ENCODE measurements at regions not wholly inside any gene's neighbourhood (a gene's known extent, or its start where the extent isn't known, plus 50 kb on each side); places are given as distances from the start of the nearest gene placed in this dataset.

- ChIA-PET CTCF (no interaction called here), POLR2A (no interaction called here)
- Histone ChIP-seq H3K4me1 (ENCODE audit: control insufficient read depth, insufficient read depth, low read length) (no peaks in the 10 kb centered on the region), H3K4me3 (ENCODE audit: low read depth, low read length) (no peak overlapping the region), H3K27ac (ENCODE audit: extremely low read depth, low read depth, low read length) (no peak overlapping the region), H3K9me3 (ENCODE audit: control insufficient read depth, insufficient read depth, low read depth, low read length) (no peaks in the 10 kb centered on the region), H3K36me3 (ENCODE audit: control insufficient read depth in 2 of 2, insufficient read depth in 1 of 2, low read length in 2 of 2) (no peaks in the 10 kb centered on the region)
- TF ChIP-seq ZBTB48 (tag by site-specific recombination; IDR thresholded peaks at IDR 0.05) (no peak), ZNF146 (tag by site-specific recombination; IDR thresholded peaks at IDR 0.05) (no peak), ZNF292 (tag by site-specific recombination; IDR thresholded peaks at IDR 0.05; ENCODE audit: borderline replicate concordance, low read depth) (no peak), KLF7 (tag by site-specific recombination; IDR thresholded peaks at IDR 0.05; ENCODE audit: borderline replicate concordance) (no peak)
Measured at GRCh38 chr5:5704352-5704751, 281.9 kb downstream of the ICE1 start.

- POLR2A ChIA-PET: no interaction called here
- Histone ChIP-seq H3K4me3 (ENCODE audit: low read depth, low read length) (no peak overlapping the region), H3K27ac (ENCODE audit: extremely low read depth, low read depth, low read length) (no peak overlapping the region), H3K36me3 (ENCODE audit: control insufficient read depth in 2 of 2, insufficient read depth in 1 of 2, low read length in 2 of 2) (no peaks in the 10 kb centered on the region), H3K9me3 (ENCODE audit: control insufficient read depth, insufficient read depth, low read depth, low read length) (no peaks in the 10 kb centered on the region), H3K4me1 (ENCODE audit: control insufficient read depth, insufficient read depth, low read length) (no peaks in the 10 kb centered on the region)
- TF ChIP-seq ZNF416 (tag by site-specific recombination; IDR thresholded peaks at IDR 0.05) (no peak), ZNF394 (tag by site-specific recombination; IDR thresholded peaks at IDR 0.05; ENCODE audit: borderline replicate concordance) (no peak), ZNF843 (tag by site-specific recombination; IDR thresholded peaks at IDR 0.05) (no peak), WT1 (tag by site-specific recombination; IDR thresholded peaks at IDR 0.05) (no peak), GFI1B (tag by site-specific recombination; IDR thresholded peaks at IDR 0.05) (no peak), ZNF555 (tag by site-specific recombination; conservative IDR thresholded peaks at IDR 0.05) (no peak), FEZF1 (tag by site-specific recombination; IDR thresholded peaks at IDR 0.05) (no peak), ZNF571 (tag by site-specific recombination; IDR thresholded peaks at IDR 0.05) (no peak)
- CTCF ChIA-PET: no interaction called here
Measured at GRCh38 chr5:5702934-5703333, 280.5 kb downstream of the ICE1 start.

- H3K9me3 ChIP-seq (ENCODE audit: control insufficient read depth, insufficient read depth, low read depth, low read length): no peaks in the 10 kb centered on the region
- no peak for TF ChIP-seq REST (tag by site-specific recombination; IDR thresholded peaks at IDR 0.05)
- no peak for TF ChIP-seq ZBTB7A (tag by site-specific recombination; IDR thresholded peaks at IDR 0.05; ENCODE audit: low read depth)
- TF ChIP-seq ZBTB11 (tag by site-specific recombination; conservative IDR thresholded peaks at IDR 0.05; ENCODE audit: low read depth): no peak
- no peak for TF ChIP-seq ZNF398 (tag by site-specific recombination; IDR thresholded peaks at IDR 0.05)
- no peak for TF ChIP-seq RBAK (tag by site-specific recombination; IDR thresholded peaks at IDR 0.05)
- no peak for TF ChIP-seq ZNF211 (tag by site-specific recombination; IDR thresholded peaks at IDR 0.05; ENCODE audit: low read depth)
- no peak for TF ChIP-seq SETDB1 (IDR thresholded peaks at IDR 0.05; ENCODE audit: insufficient read length, low read length)
- TF ChIP-seq ZNF266 (tag by site-specific recombination; IDR thresholded peaks at IDR 0.05; ENCODE audit: low read depth): no peak
- H3K36me3 ChIP-seq (ENCODE audit: control insufficient read depth in 2 of 2, insufficient read depth in 1 of 2, low read length in 2 of 2): no peaks in the 10 kb centered on the region
- no peaks in the 10 kb centered on the region for H3K4me1 ChIP-seq (ENCODE audit: control insufficient read depth, insufficient read depth, low read length)
- POLR2A ChIA-PET: no interaction called here
- no peak overlapping the region for H3K27ac ChIP-seq (ENCODE audit: extremely low read depth, low read depth, low read length)
- CTCF ChIA-PET: no interaction called here
- no peak overlapping the region for H3K4me3 ChIP-seq (ENCODE audit: low read depth, low read length)
Measured at GRCh38 chr5:5700549-5700948, 278.1 kb downstream of the ICE1 start.
